WTC11 (cell line): ENCODE measurements at regions not wholly inside any gene's neighbourhood (a gene's known extent, or its start where the extent isn't known, plus 50 kb on each side); places are given as distances from the start of the nearest gene placed in this dataset.
A peak's percentile ranks its signal among the peaks of the same experiment; 100 is the strongest.

Experiments
- ATAC-seq: fragments of 200-7000 bp; cut with Tn5 transposase; 2 replicates; pipeline ENCODE4 v1.10.0; 2021; ENCODE audit warnings: mild to moderate bottlenecking, moderate library complexity
- CTCF ChIA-PET: fragments of 300-600 bp; sonication (Branson Sonifier 250); formaldehyde crosslinking; loops from one replicate; lab custom pipeline; 2021; ENCODE audit warnings: antibody characterized with exemption; lab: Charles Lee
- POLR2A ChIA-PET: fragments of 350-600 bp; sonication (Branson Sonifier 250); formaldehyde crosslinking; loops from one replicate; lab custom pipeline; 2021; ENCODE audit warnings: antibody characterized with exemption; lab: Charles Lee
- DNase-seq: peaks from one replicate; pipeline ENCODE4 v3.0.0; 2021; ENCODE audit warnings: low spot score
- H3K27ac Mint-ChIP-seq: 2 replicates; pipeline ENCODE4 v1.8.0; 2021; ENCODE audit warnings: mixed read lengths
- H3K27me3 Mint-ChIP-seq: 2 replicates; pipeline ENCODE4 v1.8.0; 2021; ENCODE audit warnings: low read depth, mild to moderate bottlenecking, moderate library complexity, mixed read lengths
- H3K36me3 Mint-ChIP-seq: 2 replicates; pipeline ENCODE4 v1.8.0; 2021; ENCODE audit warnings: mixed read lengths
- H3K4me1 Mint-ChIP-seq: 2 replicates; pipeline ENCODE4 v1.8.0; 2022; ENCODE audit warnings: mixed read lengths
- H3K4me3 Mint-ChIP-seq: 2 replicates; pipeline ENCODE4 v1.8.0; 2021; ENCODE audit warnings: mild to moderate bottlenecking, moderate library complexity, mixed read lengths
- H3K9me3 Mint-ChIP-seq: 2 replicates; pipeline ENCODE4 v1.8.0; 2021; ENCODE audit warnings: mixed read lengths
- CREB1 ChIP-seq: sonication (generic); formaldehyde crosslinking; IDR thresholded peaks from 2 replicates; pipeline ENCODE4 v1.8.0; 2023; ENCODE audit warnings: mild to moderate bottlenecking, missing genetic modification reagents
- ELF4 ChIP-seq: sonication (generic); formaldehyde crosslinking; IDR thresholded peaks from 2 replicates; pipeline ENCODE4 v1.8.1; 2022; ENCODE audit warnings: low read depth, mild to moderate bottlenecking, moderate library complexity, missing genetic modification reagents
- GTF2I ChIP-seq: fragments of 250-450 bp; sonication (Bioruptor Pico); conservative IDR thresholded peaks from 2 replicates; pipeline ENCODE4 v1.4.0; 2021; ENCODE audit warnings: mild to moderate bottlenecking
- JAZF1 ChIP-seq: fragments of 250-450 bp; sonication (Bioruptor Pico); IDR thresholded peaks from 2 replicates; pipeline ENCODE4 v1.9.0; 2021; ENCODE audit warnings: moderate library complexity, mild to moderate bottlenecking, inconsistent platforms
- MYBL2 ChIP-seq: sonication (generic); formaldehyde crosslinking; IDR thresholded peaks from 2 replicates; pipeline ENCODE4 v1.8.1; 2023; ENCODE audit warnings: mild to moderate bottlenecking, moderate library complexity, missing genetic modification reagents
- NFE2L1 ChIP-seq: sonication (generic); formaldehyde crosslinking; IDR thresholded peaks from 2 replicates; pipeline ENCODE4 v1.8.1; 2023; ENCODE audit warnings: missing genetic modification reagents
- NR3C1 ChIP-seq: sonication (generic); formaldehyde crosslinking; conservative IDR thresholded peaks from 2 replicates; pipeline ENCODE4 v1.8.1; 2023; ENCODE audit warnings: low read depth, mild to moderate bottlenecking, missing genetic modification reagents
- PRRX2 ChIP-seq: fragments of 250-450 bp; sonication (Bioruptor Pico); IDR thresholded peaks from 2 replicates; pipeline ENCODE4 v1.8.0; 2021; ENCODE audit warnings: mild to moderate bottlenecking
- SMAD3 ChIP-seq: sonication (generic); formaldehyde crosslinking; IDR thresholded peaks from 2 replicates; pipeline ENCODE4 v1.8.0; 2022; ENCODE audit warnings: missing genetic modification reagents, mild to moderate bottlenecking, borderline replicate concordance
- TEAD1 ChIP-seq: sonication (generic); formaldehyde crosslinking; IDR thresholded peaks from 2 replicates; pipeline ENCODE4 v1.8.0; 2022; ENCODE audit warnings: mild to moderate bottlenecking, missing genetic modification reagents
- ZNF263 ChIP-seq: sonication (generic); formaldehyde crosslinking; IDR thresholded peaks from 2 replicates; pipeline ENCODE4 v1.8.1; 2022; ENCODE audit warnings: low read depth, mild to moderate bottlenecking, moderate library complexity, missing genetic modification reagents
- ZNF423 ChIP-seq: fragments of 250-450 bp; sonication (Bioruptor Pico); IDR thresholded peaks from 2 replicates; pipeline ENCODE4 v2.1.2; 2022; ENCODE audit warnings: mild to moderate bottlenecking, moderate library complexity
- ZNF671 ChIP-seq: fragments of 250-450 bp; sonication (Bioruptor Pico); IDR thresholded peaks from 2 replicates; pipeline ENCODE4 v1.8.0; 2021; ENCODE audit warnings: mild to moderate bottlenecking
- TF ChIP-seq, protein P1 (sequence below): sonication (generic); formaldehyde crosslinking; IDR thresholded peaks from 2 replicates; pipeline ENCODE4 v1.8.0; 2022; ENCODE audit warnings: mild to moderate bottlenecking, missing genetic modification reagents
- TF ChIP-seq, protein P2 (sequence below): sonication (generic); formaldehyde crosslinking; IDR thresholded peaks from 2 replicates; pipeline ENCODE4 v1.8.1; 2023; ENCODE audit warnings: mild to moderate bottlenecking, moderate library complexity, missing genetic modification reagents
- TF ChIP-seq, protein P3 (sequence below): sonication (generic); formaldehyde crosslinking; IDR thresholded peaks from 2 replicates; pipeline ENCODE4 v1.8.1; 2023; ENCODE audit warnings: mild to moderate bottlenecking, missing genetic modification reagents, moderate library complexity
- TF ChIP-seq, protein P4 (sequence below): sonication (generic); formaldehyde crosslinking; IDR thresholded peaks from 2 replicates; pipeline ENCODE4 v1.8.1; 2023; ENCODE audit warnings: mild to moderate bottlenecking, missing genetic modification reagents, moderate library complexity

DNA sequence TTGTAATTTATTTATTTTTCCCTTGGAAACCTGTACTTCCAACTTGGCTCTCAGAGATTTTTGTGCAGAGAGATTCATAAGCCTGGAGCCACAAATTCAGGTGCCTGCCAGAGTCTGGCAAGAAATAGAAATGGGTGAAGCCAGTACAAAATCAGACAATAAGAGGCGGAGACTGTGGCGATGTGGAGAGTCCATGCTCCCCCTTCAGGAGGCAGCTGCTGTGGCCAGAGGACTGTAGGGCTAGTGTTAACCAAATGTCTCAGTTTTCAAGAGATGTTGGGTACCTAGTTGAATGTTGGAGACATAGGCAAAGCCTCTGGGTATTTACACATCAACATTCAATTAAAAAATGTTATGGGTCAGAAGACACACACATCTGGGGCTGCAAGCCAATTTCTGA lies 208.6 kb downstream of the PSAT1 start:
- peak; percentile 67 for ATAC-seq
- Mint-ChIP-seq H3K9me3 (peaks cover 13% of the 10 kb centered on the region), H3K27ac (no peak overlapping the region), H3K4me3 (no peak overlapping the region), H3K27me3 (no peaks in the 10 kb centered on the region), H3K4me1 (peaks cover 14% of the 10 kb centered on the region), H3K36me3 (peaks cover 6% of the 10 kb centered on the region; the same call in 1 of the 2 replicates)
- POLR2A ChIA-PET: no interaction called here
- TF ChIP-seq GTF2I (CRISPR knock-in tag): no peak
- TF ChIP-seq NFE2L1 (CRISPR knock-in tag): no peak
- DNase-seq: no peak
- CTCF ChIA-PET: interaction anchor here (0.6 kb wide), 1 partner anchor 37 kb away, joined by 3 read pairs; no protein-coding TSS in a partner anchor

DNA sequence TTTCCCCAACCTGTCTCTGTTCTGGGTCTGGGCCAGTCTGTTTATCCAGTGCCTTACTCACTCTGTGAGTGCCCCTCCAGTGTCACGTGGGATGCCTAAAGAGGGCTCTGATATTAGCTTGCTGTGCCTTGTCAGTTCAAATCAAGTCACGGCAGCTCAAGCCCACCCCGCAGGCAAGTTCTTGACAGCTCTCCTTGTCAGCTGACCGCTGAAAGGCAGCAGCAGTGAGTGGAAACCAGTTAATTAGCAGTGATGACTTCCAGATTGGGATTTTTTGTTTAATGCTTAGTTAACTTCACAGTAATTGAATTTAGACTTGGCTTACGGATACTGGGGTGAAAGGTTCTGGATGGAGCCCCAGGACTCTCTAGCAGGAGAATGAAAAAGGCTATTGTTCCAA lies 210.1 kb downstream of the PSAT1 start:
- TF ChIP-seq PRRX2: no peak
- TF ChIP-seq ZNF263 (CRISPR knock-in tag): no peak
- TF ChIP-seq, protein P1, sequence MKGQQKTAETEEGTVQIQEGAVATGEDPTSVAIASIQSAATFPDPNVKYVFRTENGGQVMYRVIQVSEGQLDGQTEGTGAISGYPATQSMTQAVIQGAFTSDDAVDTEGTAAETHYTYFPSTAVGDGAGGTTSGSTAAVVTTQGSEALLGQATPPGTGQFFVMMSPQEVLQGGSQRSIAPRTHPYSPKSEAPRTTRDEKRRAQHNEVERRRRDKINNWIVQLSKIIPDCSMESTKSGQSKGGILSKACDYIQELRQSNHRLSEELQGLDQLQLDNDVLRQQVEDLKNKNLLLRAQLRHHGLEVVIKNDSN (CRISPR knock-in tag): no peak
- TF ChIP-seq, protein P2, sequence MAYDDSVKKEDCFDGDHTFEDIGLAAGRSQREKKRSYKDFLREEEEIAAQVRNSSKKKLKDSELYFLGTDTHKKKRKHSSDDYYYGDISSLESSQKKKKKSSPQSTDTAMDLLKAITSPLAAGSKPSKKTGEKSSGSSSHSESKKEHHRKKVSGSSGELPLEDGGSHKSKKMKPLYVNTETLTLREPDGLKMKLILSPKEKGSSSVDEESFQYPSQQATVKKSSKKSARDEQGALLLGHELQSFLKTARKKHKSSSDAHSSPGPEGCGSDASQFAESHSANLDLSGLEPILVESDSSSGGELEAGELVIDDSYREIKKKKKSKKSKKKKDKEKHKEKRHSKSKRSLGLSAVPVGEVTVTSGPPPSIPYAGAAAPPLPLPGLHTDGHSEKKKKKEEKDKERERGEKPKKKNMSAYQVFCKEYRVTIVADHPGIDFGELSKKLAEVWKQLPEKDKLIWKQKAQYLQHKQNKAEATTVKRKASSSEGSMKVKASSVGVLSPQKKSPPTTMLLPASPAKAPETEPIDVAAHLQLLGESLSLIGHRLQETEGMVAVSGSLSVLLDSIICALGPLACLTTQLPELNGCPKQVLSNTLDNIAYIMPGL (CRISPR knock-in tag): no peak
- TF ChIP-seq, protein P3, sequence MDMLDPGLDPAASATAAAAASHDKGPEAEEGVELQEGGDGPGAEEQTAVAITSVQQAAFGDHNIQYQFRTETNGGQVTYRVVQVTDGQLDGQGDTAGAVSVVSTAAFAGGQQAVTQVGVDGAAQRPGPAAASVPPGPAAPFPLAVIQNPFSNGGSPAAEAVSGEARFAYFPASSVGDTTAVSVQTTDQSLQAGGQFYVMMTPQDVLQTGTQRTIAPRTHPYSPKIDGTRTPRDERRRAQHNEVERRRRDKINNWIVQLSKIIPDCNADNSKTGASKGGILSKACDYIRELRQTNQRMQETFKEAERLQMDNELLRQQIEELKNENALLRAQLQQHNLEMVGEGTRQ (CRISPR knock-in tag): no peak
- TF ChIP-seq CREB1 (CRISPR knock-in tag): no peak
- no peak for TF ChIP-seq MYBL2 (CRISPR knock-in tag)
- TF ChIP-seq, all 79 proteins: peak for 0
- no peak for ATAC-seq
- DNase-seq: no peak
- H3K9me3 Mint-ChIP-seq: peaks cover 13% of the 10 kb centered on the region
- H3K4me1 Mint-ChIP-seq: peaks cover 13% of the 10 kb centered on the region
- ChIA-PET CTCF (no interaction called here), POLR2A (no interaction called here)
- peaks cover 6% of the 10 kb centered on the region; the same call in 1 of the 2 replicates for H3K36me3 Mint-ChIP-seq
- H3K27me3 Mint-ChIP-seq: no peaks in the 10 kb centered on the region
- no peak overlapping the region for H3K27ac Mint-ChIP-seq
- no peak overlapping the region for H3K4me3 Mint-ChIP-seq

DNA sequence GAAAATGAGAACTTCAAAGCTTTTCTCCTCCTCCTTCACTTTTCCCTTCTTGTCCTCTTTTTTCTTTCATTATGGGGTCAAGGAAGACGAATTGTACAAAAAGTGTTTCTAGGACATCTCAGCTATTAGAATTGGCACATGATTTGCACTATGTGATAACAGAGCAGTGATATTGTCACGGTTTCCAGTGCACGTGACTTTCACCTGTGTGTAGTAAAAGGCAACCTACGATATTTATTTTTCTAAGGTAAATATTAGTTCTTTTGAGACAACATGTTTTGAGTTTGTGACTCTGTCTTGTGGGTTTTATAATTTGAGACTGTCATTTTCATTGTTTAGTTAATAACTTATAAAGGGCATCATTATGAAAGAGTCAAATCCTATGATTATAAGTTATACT lies 213.1 kb downstream of the PSAT1 start:
- no peak for DNase-seq
- no peak for TF ChIP-seq JAZF1 (CRISPR knock-in tag)
- no peak for TF ChIP-seq ZNF671
- TF ChIP-seq TEAD1 (CRISPR knock-in tag): no peak
- no peak for TF ChIP-seq NR3C1 (CRISPR knock-in tag)
- no peak for TF ChIP-seq SMAD3 (CRISPR knock-in tag)
- TF ChIP-seq ZNF423: no peak
- TF ChIP-seq, protein P4, sequence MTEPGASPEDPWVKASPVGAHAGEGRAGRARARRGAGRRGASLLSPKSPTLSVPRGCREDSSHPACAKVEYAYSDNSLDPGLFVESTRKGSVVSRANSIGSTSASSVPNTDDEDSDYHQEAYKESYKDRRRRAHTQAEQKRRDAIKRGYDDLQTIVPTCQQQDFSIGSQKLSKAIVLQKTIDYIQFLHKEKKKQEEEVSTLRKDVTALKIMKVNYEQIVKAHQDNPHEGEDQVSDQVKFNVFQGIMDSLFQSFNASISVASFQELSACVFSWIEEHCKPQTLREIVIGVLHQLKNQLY: no peak
- no peak for TF ChIP-seq ELF4 (CRISPR knock-in tag)
- TF ChIP-seq, protein P1 (CRISPR knock-in tag): no peak
- TF ChIP-seq GTF2I (CRISPR knock-in tag): no peak
- ChIA-PET POLR2A (no interaction called here), CTCF (no interaction called here)
- Mint-ChIP-seq H3K36me3 (no peaks in the 10 kb centered on the region), H3K27me3 (no peaks in the 10 kb centered on the region), H3K27ac (no peak overlapping the region), H3K9me3 (no peaks in the 10 kb centered on the region), H3K4me1 (0 out of 2 replicates have a peak, but pooled peaks cover 2% of the 10 kb centered on the region), H3K4me3 (no peak overlapping the region)
- no peak for ATAC-seq
